ENCODE measurements at regions not wholly inside any gene's neighbourhood (a gene's known extent, or its start where the extent isn't known, plus 50 kb on each side); places are given as distances from the start of the nearest gene placed in this dataset.

DNA sequence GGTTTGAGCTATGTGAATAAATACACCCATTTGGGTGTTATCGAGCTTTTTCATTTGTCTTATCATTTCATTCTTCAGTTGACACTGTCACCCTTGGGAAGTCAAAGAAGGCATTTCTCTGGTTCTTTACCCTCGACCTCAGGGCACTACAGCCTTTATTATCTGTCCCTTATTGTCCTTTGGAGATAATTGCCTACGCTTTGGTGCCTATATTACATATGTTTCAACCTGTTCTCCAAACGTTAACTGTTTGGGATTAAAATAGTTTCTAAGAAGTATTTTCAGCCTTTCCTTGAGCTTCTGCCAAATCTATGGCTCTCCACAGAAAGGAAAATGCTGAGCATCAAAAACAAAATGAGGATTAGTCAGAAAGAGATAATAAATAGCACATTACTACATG lies 395.4 kb upstream of the ADAMTS9 start:
- POLR2A ChIA-PET = no interaction called here
- DNase-seq (ENCODE audit: extremely low spot score) = no peak
- CTCF ChIA-PET = no interaction called here
- TF ChIP-seq BHLHE40 (IDR thresholded peaks at IDR 0.05; ENCODE audit: borderline replicate concordance) = no peak
- TF ChIP-seq, protein P1, sequence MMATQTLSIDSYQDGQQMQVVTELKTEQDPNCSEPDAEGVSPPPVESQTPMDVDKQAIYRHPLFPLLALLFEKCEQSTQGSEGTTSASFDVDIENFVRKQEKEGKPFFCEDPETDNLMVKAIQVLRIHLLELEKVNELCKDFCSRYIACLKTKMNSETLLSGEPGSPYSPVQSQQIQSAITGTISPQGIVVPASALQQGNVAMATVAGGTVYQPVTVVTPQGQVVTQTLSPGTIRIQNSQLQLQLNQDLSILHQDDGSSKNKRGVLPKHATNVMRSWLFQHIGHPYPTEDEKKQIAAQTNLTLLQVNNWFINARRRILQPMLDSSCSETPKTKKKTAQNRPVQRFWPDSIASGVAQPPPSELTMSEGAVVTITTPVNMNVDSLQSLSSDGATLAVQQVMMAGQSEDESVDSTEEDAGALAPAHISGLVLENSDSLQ (IDR thresholded peaks at IDR 0.05) = no peak
- no peak for TF ChIP-seq LEF1 (IDR thresholded peaks at IDR 0.05; ENCODE audit: borderline replicate concordance)
- TF ChIP-seq CTBP1 (IDR thresholded peaks at IDR 0.05; ENCODE audit: borderline replicate concordance) = no peak
- TF ChIP-seq ZNF384 (IDR thresholded peaks at IDR 0.05) = no peak
- no peak for TF ChIP-seq SUZ12 (IDR thresholded peaks at IDR 0.05)
- no peak for TF ChIP-seq NFRKB (IDR thresholded peaks at IDR 0.05)
- no peak for TF ChIP-seq ARNT (IDR thresholded peaks at IDR 0.05)

DNA sequence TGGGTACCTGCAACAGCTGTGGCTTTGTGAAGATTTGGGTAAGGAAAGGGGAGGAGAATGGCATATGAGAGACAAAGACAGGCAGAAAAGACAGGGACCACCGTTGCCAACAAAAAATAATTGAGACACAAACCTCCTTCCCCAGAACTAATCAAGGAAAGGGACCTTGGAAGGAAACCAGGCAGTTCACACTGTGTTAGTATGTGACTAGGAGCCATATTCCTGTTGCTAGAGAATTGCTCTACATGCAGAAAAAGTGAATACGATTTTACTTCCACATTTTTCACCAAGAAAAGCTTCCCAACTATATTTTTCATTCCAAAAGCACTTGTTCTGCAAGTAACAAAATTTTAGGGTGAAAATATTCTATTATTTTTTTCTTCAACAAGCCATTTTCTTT lies 393.7 kb upstream of the ADAMTS9 start:
- POLR2A ChIA-PET = no interaction called here
- no peak for DNase-seq (ENCODE audit: extremely low spot score)
- CTCF ChIA-PET = interaction anchor here (0.6 kb wide), 1 partner anchor 13 kb away, joined by 3 read pairs; no protein-coding TSS in a partner anchor
- TF ChIP-seq ARNT (IDR thresholded peaks at IDR 0.05) (no peak), HDGF (IDR thresholded peaks at IDR 0.05; ENCODE audit: borderline replicate concordance) (no peak), ZNF384 (IDR thresholded peaks at IDR 0.05) (no peak)

DNA sequence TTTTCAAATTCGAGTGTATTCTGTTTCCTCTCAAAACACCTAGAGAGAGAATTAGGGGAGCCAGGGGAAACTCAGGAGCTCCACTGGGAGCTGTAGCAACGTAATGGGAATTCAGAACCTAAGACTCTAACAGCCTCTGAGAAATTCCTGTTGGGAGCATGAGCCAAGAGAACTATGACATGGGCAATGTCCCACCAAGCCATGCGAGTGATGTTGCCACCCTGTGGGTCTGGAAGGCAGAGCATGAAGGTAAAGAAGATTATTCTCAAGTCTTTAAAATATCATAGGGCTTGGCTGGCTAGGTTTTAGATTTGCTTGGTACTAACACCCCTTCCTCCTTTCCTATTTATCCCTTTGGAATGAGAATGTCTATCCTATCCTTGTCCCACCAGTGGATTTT lies 392.6 kb upstream of the ADAMTS9 start:
- ChIA-PET POLR2A (no interaction called here), CTCF (no interaction called here)
- no peak for DNase-seq (ENCODE audit: extremely low spot score)
- TF ChIP-seq ZNF384 (IDR thresholded peaks at IDR 0.05) (no peak), TARDBP (IDR thresholded peaks at IDR 0.05) (no peak), CTBP1 (IDR thresholded peaks at IDR 0.05; ENCODE audit: borderline replicate concordance) (no peak), ARNT (IDR thresholded peaks at IDR 0.05) (no peak), FOXM1 (IDR thresholded peaks at IDR 0.05; ENCODE audit: borderline replicate concordance) (no peak), SP1 (IDR thresholded peaks at IDR 0.05) (no peak), HDGF (IDR thresholded peaks at IDR 0.05; ENCODE audit: borderline replicate concordance) (no peak), ELF4 (IDR thresholded peaks at IDR 0.05) (no peak), SUZ12 (IDR thresholded peaks at IDR 0.05) (no peak), NFRKB (IDR thresholded peaks at IDR 0.05) (no peak), FOXA1 (IDR thresholded peaks at IDR 0.05) (no peak), LEF1 (IDR thresholded peaks at IDR 0.05; ENCODE audit: borderline replicate concordance) (no peak), FOXK2 (IDR thresholded peaks at IDR 0.05) (no peak), BHLHE40 (IDR thresholded peaks at IDR 0.05; ENCODE audit: borderline replicate concordance) (no peak), L3MBTL2 (conservative IDR thresholded peaks at IDR 0.05) (no peak)
- TF ChIP-seq, protein P1 (IDR thresholded peaks at IDR 0.05) = no peak

DNA sequence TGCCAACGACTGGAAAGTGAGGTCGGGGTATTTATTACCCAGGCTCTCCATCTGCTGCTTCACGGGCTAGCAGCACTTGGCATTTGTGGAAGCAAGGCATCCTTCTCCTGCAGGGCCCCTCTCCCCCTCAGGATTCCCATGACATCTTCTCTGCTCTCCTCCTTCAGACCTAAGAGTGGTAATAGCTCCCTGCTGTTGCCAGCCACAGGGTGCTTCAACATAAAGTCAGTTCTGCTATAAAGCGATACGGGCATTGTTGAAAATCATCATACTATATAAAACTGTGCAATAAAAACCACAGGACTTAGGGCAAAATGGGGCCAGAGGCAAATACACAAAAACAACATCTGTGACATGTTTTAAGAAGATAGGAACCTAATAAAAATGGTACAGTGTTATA lies 391.8 kb upstream of the ADAMTS9 start:
- POLR2A ChIA-PET = no interaction called here
- CTCF ChIA-PET = no interaction called here
- TF ChIP-seq NFRKB (IDR thresholded peaks at IDR 0.05) (no peak), L3MBTL2 (conservative IDR thresholded peaks at IDR 0.05) (no peak), ARNT (IDR thresholded peaks at IDR 0.05) (no peak), FOXM1 (IDR thresholded peaks at IDR 0.05; ENCODE audit: borderline replicate concordance) (no peak), CTBP1 (IDR thresholded peaks at IDR 0.05; ENCODE audit: borderline replicate concordance) (peak; percentile 54; the same call in 1 of the 2 replicates), ELF4 (IDR thresholded peaks at IDR 0.05) (no peak), LEF1 (IDR thresholded peaks at IDR 0.05; ENCODE audit: borderline replicate concordance) (no peak), TARDBP (IDR thresholded peaks at IDR 0.05) (no peak), FOXK2 (IDR thresholded peaks at IDR 0.05) (no peak), SUZ12 (IDR thresholded peaks at IDR 0.05) (no peak), HDGF (IDR thresholded peaks at IDR 0.05; ENCODE audit: borderline replicate concordance) (no peak), ZNF384 (IDR thresholded peaks at IDR 0.05) (no peak), FOXA1 (IDR thresholded peaks at IDR 0.05) (no peak), SP1 (IDR thresholded peaks at IDR 0.05) (no peak), BHLHE40 (IDR thresholded peaks at IDR 0.05; ENCODE audit: borderline replicate concordance) (no peak)
- TF ChIP-seq, protein P1 (IDR thresholded peaks at IDR 0.05) = peak; percentile 49; the same call in 1 of the 2 replicates
- no peak for DNase-seq (ENCODE audit: extremely low spot score)

DNA sequence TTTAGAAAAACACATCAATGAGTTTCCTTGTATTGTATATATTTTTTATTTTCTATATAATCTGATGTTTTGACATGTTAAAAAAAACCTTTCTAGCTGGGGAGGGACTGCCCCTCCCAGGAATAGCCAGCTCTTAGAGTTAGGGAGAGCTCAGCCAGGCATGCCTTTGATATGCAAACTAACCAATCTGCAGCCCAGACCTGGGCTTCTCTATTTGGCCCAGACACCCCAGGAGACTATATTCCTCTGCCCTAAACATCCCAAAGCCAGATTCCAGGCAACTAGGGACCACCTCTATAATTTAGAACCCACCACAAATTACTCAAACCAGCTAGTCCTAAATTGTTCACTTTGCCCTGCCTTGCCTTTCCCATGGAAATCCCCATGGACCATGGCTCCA lies 390.9 kb upstream of the ADAMTS9 start:
- CTCF ChIA-PET = no interaction called here
- TF ChIP-seq FOXK2 (IDR thresholded peaks at IDR 0.05) (no peak), LEF1 (IDR thresholded peaks at IDR 0.05; ENCODE audit: borderline replicate concordance) (no peak), TARDBP (IDR thresholded peaks at IDR 0.05) (no peak), ZNF384 (IDR thresholded peaks at IDR 0.05) (no peak), SP1 (IDR thresholded peaks at IDR 0.05) (no peak), NFRKB (IDR thresholded peaks at IDR 0.05) (no peak), FOXA1 (IDR thresholded peaks at IDR 0.05) (no peak), ARNT (IDR thresholded peaks at IDR 0.05) (no peak), ELF4 (IDR thresholded peaks at IDR 0.05) (no peak), L3MBTL2 (conservative IDR thresholded peaks at IDR 0.05) (no peak), FOXM1 (IDR thresholded peaks at IDR 0.05; ENCODE audit: borderline replicate concordance) (no peak), HDGF (IDR thresholded peaks at IDR 0.05; ENCODE audit: borderline replicate concordance) (no peak), BHLHE40 (IDR thresholded peaks at IDR 0.05; ENCODE audit: borderline replicate concordance) (no peak), SUZ12 (IDR thresholded peaks at IDR 0.05) (no peak), CTBP1 (IDR thresholded peaks at IDR 0.05; ENCODE audit: borderline replicate concordance) (no peak)
- no peak for DNase-seq (ENCODE audit: extremely low spot score)
- POLR2A ChIA-PET = no interaction called here

DNA sequence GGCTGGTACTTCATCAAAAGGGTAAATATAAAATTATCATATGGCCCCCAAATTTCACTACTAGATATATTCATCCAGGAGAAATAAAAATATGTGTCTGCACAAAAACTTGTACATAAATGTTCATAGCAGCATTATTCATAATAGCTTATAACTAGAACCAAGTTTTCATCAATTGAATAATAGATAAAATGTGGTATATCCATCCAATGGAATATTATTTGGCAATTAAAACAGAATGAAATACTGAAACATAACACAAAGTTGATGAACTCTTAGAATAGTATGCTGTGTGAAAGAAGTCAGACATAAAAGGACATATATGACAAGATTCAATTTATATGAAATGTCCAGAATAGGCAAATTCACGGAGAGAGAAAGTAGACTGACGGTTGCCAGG lies 389.3 kb upstream of the ADAMTS9 start:
- no peak for DNase-seq (ENCODE audit: extremely low spot score)
- TF ChIP-seq FOXM1 (IDR thresholded peaks at IDR 0.05; ENCODE audit: borderline replicate concordance) (no peak), L3MBTL2 (conservative IDR thresholded peaks at IDR 0.05) (no peak), SUZ12 (IDR thresholded peaks at IDR 0.05) (no peak), ELF4 (IDR thresholded peaks at IDR 0.05) (no peak), BHLHE40 (IDR thresholded peaks at IDR 0.05; ENCODE audit: borderline replicate concordance) (no peak), FOXA1 (IDR thresholded peaks at IDR 0.05) (no peak)
- ChIA-PET CTCF (no interaction called here), POLR2A (no interaction called here)

Data from HEK293T (cell line).